ENCODE measurements at regions not wholly inside any gene's neighbourhood (a gene's known extent, or its start where the extent isn't known, plus 50 kb on each side); places are given as distances from the start of the nearest gene placed in this dataset.

- Histone ChIP-seq H3K4me1 (ENCODE audit: insufficient read depth) (no peaks in the 10 kb centered on the region), H3K4me3 (no peak overlapping the region), H3K27ac (ENCODE audit: low read depth) (no peak overlapping the region), H2AFZ (peak overlapping the region; percentile 95), H3K4me2 (no peak overlapping the region), H3K9me2 (ENCODE audit: insufficient read depth) (peaks cover 6% of the 10 kb centered on the region; the same call in 1 of the 2 replicates), H3K27me3 (ENCODE audit: insufficient read depth) (no peaks in the 10 kb centered on the region), H4K20me1 (replicated peaks; ENCODE audit: insufficient read depth) (no peaks in the 10 kb centered on the region), H3K36me3 (ENCODE audit: insufficient read depth) (no peaks in the 10 kb centered on the region), H3F3A (replicated peaks; ENCODE audit: low read depth) (no peaks in the 10 kb centered on the region), H3K79me2 (replicated peaks; ENCODE audit: insufficient read depth) (no peaks in the 10 kb centered on the region)
- no peaks in the 10 kb centered on the region; the same call in 2 of the 3 replicates for H3K9me3 Mint-ChIP-seq
- H3K36me3 Mint-ChIP-seq (ENCODE audit: low read depth) = no peaks in the 10 kb centered on the region
- DNase-seq (ENCODE audit: low spot score) = no peak
- TF ChIP-seq ZNF331 (CRISPR knock-in tag; IDR thresholded peaks at IDR 0.05; ENCODE audit: low read depth) = no peak
- no peak for TF ChIP-seq ZNF462 (CRISPR knock-in tag; IDR thresholded peaks at IDR 0.05)
- no peak for TF ChIP-seq EZH2phosphoT487 (IDR thresholded peaks at IDR 0.05; ENCODE audit: unreplicated experiment)
- TF ChIP-seq CREB1 (CRISPR knock-in tag; IDR thresholded peaks at IDR 0.05; ENCODE audit: low read depth) = no peak
- TF ChIP-seq JUNB (IDR thresholded peaks at IDR 0.05; ENCODE audit: unreplicated experiment) = no peak
- no peak for TF ChIP-seq POLR2AphosphoS5 (IDR thresholded peaks at IDR 0.05; ENCODE audit: low read depth)
- TF ChIP-seq STAT1 (IDR thresholded peaks at IDR 0.05; ENCODE audit: unreplicated experiment) = no peak
- no peak for TF ChIP-seq REST (IDR thresholded peaks at IDR 0.05; ENCODE audit: unreplicated experiment)
- TF ChIP-seq CTCF (conservative IDR thresholded peaks at IDR 0.05; ENCODE audit: low read depth in 2 of 2) = no peak
- no peak for TF ChIP-seq EZH2 (IDR thresholded peaks at IDR 0.05; ENCODE audit: low read depth, unreplicated experiment)
- no peak for TF ChIP-seq ETS1 (IDR thresholded peaks at IDR 0.05)
- no peak for TF ChIP-seq NANOG (IDR thresholded peaks at IDR 0.05; ENCODE audit: borderline replicate concordance)
- TF ChIP-seq ZNF114 (CRISPR knock-in tag; IDR thresholded peaks at IDR 0.05) = no peak
- no peak overlapping the region for H3K27ac Mint-ChIP-seq
- peaks cover 4% of the 10 kb centered on the region; the same call in 2 of the 3 replicates for H3K4me1 Mint-ChIP-seq
- no peak overlapping the region for H3K4me3 Mint-ChIP-seq
- peaks cover 20% of the 10 kb centered on the region for H3K27me3 Mint-ChIP-seq (ENCODE audit: insufficient read depth, low read depth, poor library complexity)
- no peak for ATAC-seq
Observed at GRCh38 chr16:49921106-49921505, 65.2 kb upstream of the ZNF423 start.

Data from GM23338 (cell line).